H1 (cell line): ENCODE measurements at regions not wholly inside any gene's neighbourhood (a gene's known extent, or its start where the extent isn't known, plus 50 kb on each side); places are given as distances from the start of the nearest gene placed in this dataset.
A peak's percentile ranks its signal among the peaks of the same experiment; 100 is the strongest.

ENCODE experiments used
- CTCF ChIA-PET: fragments of 300-600 bp; sonication (Branson Sonifier 250); formaldehyde crosslinking; loops from one replicate; lab custom pipeline; 2021; ENCODE audit not compliant: partially characterized antibody; lab: Charles Lee
- POLR2A ChIA-PET: fragments of 300-600 bp; sonication (Branson Sonifier 250); formaldehyde crosslinking; loops from one replicate; lab custom pipeline; 2021; ENCODE audit warnings: inconsistent platforms; ENCODE audit not compliant: partially characterized antibody; lab: Charles Lee
- DNase-seq, 2 experiments: peaks; one replicate each; pipeline versions ENCODE4 v3.0.0 to v3.0.0-alpha.2; 2010 to 2022; ENCODE audit warnings: low spot score in 2 of 2, low read depth in 1 of 2, mixed read lengths in 1 of 2
- FAIRE-seq: peaks from 2 replicates; lab custom pipeline; 2011; peaks lifted over from hg19 to GRCh38; lab: Jason Lieb, UNC
- H2AFZ ChIP-seq: 2 replicates; pipeline ENCODE4 v1.8.1; 2012; ENCODE audit warnings: low read length, inconsistent platforms
- H2AK5ac ChIP-seq: 2 replicates; pipeline ENCODE4 v1.6.1; 2013; ENCODE audit warnings: low read depth, low read length
- H2BK120ac ChIP-seq: replicated peaks from 2 replicates; pipeline ENCODE3; 2013; ENCODE audit warnings: low read depth, low read length, inconsistent platforms
- H2BK12ac ChIP-seq: 2 replicates; pipeline ENCODE4 v1.6.1; 2013; ENCODE audit warnings: low read depth, low read length
- H2BK15ac ChIP-seq: 2 replicates; pipeline ENCODE4 v1.6.1; 2013; ENCODE audit warnings: low read length
- H2BK20ac ChIP-seq: 2 replicates; pipeline ENCODE4 v1.6.1; 2013; ENCODE audit warnings: low read length
- H2BK5ac ChIP-seq: 2 replicates; pipeline ENCODE4 v1.6.1; 2013; ENCODE audit warnings: low read depth, low read length
- H3K14ac ChIP-seq: 2 replicates; pipeline ENCODE4 v1.6.1; 2013; ENCODE audit warnings: inconsistent platforms; ENCODE audit not compliant: insufficient read length
- H3K18ac ChIP-seq: 2 replicates; pipeline ENCODE4 v1.6.1; 2013; ENCODE audit warnings: low read length; ENCODE audit errors: extremely low read depth
- H3K23ac ChIP-seq: 2 replicates; pipeline ENCODE4 v1.6.1; 2013; ENCODE audit warnings: inconsistent platforms; ENCODE audit not compliant: insufficient read length
- H3K23me2 ChIP-seq: 2 replicates; pipeline ENCODE4 v1.6.1; 2013; ENCODE audit warnings: low read depth, low read length
- H3K27ac ChIP-seq: 2 replicates; pipeline ENCODE4 v1.6.1; 2011; ENCODE audit warnings: low read depth, low read length, inconsistent platforms
- H3K27me3 ChIP-seq, 4 experiments: replicated peaks in 1 of 4; 1 replicate in 1 of 4; 2 replicates in 3 of 4; pipeline versions ENCODE4 v1.6.1 to v1.8.1; 2011 to 2013; ENCODE audit warnings: low read length in 3 of 4, mild to moderate bottlenecking in 3 of 4, inconsistent platforms in 2 of 4, mixed read lengths in 2 of 4, moderate library complexity in 1 of 4; ENCODE audit not compliant: control insufficient read depth in 3 of 4, insufficient read depth in 3 of 4; ENCODE audit errors: extremely low read depth in 1 of 4
- H3K36me3 ChIP-seq, 4 experiments: 2 replicates each; pipeline versions ENCODE4 v1.6.1 to v1.8.1; 2011 to 2013; ENCODE audit warnings: mild to moderate bottlenecking in 4 of 4, low read length in 3 of 4, moderate library complexity in 2 of 4, control low read depth in 1 of 4, inconsistent platforms in 1 of 4; ENCODE audit not compliant: insufficient read depth in 4 of 4, control insufficient read depth in 2 of 4
- H3K4ac ChIP-seq: replicated peaks from 2 replicates; pipeline ENCODE3; 2013; ENCODE audit warnings: low read length, low read depth, mixed read lengths, inconsistent platforms; ENCODE audit not compliant: insufficient read length
- H3K4me1 ChIP-seq, 4 experiments: replicated peaks in 1 of 4; 1 replicate in 1 of 4; 2 replicates in 3 of 4; pipeline versions ENCODE4 v1.6.1 to v1.8.1; 2011 to 2013; ENCODE audit warnings: low read length in 3 of 4, inconsistent platforms in 2 of 4, mixed read lengths in 1 of 4; ENCODE audit not compliant: insufficient read depth in 4 of 4, control insufficient read depth in 3 of 4
- H3K4me2 ChIP-seq, 2 experiments: 2 replicates each; pipeline versions ENCODE4 v1.6.1 to v1.8.1; 2011 to 2013; ENCODE audit warnings: low read depth in 2 of 2, low read length in 2 of 2, control low read depth in 1 of 2, inconsistent platforms in 1 of 2, mild to moderate bottlenecking in 1 of 2; ENCODE audit not compliant: insufficient read depth in 1 of 2
- H3K4me3 ChIP-seq, 4 experiments: fragments of 200-600, 300-600 bp in 1 of 4; sonication (generic), shearing (Covaris generic), sonication (Bioruptor Twin) in 1 of 4; 2 replicates each; pipeline versions ENCODE4 v1.5.1 to v1.8.1; 2011 to 2016; ENCODE audit warnings: low read length in 4 of 4, low read depth in 3 of 4, control low read depth in 2 of 4, inconsistent platforms in 2 of 4, mild to moderate bottlenecking in 2 of 4, mixed read lengths in 1 of 4, moderate library complexity in 1 of 4; ENCODE audit not compliant: insufficient read depth in 2 of 4; ENCODE audit errors: extremely low read depth in 1 of 4
- H3K56ac ChIP-seq: replicated peaks from 2 replicates; pipeline ENCODE3; 2013; ENCODE audit warnings: low read depth, mild to moderate bottlenecking, mixed read lengths, low read length, inconsistent platforms; ENCODE audit not compliant: insufficient read length
- H3K79me1 ChIP-seq: 2 replicates; pipeline ENCODE4 v1.6.1; 2013; ENCODE audit warnings: low read depth, low read length, control low read depth
- H3K79me2 ChIP-seq, 2 experiments: 2 replicates each; pipeline versions ENCODE4 v1.6.1 to v1.8.1; 2012 to 2013; ENCODE audit warnings: low read length in 2 of 2, mild to moderate bottlenecking in 2 of 2, inconsistent platforms in 1 of 2; ENCODE audit not compliant: insufficient read depth in 2 of 2, control insufficient read depth in 1 of 2
- H3K9ac ChIP-seq, 4 experiments: replicated peaks in 1 of 4; 1 replicate in 1 of 4; 2 replicates in 3 of 4; pipeline versions ENCODE4 v1.6.1 to v1.8.1; 2011 to 2013; ENCODE audit warnings: low read depth in 3 of 4, low read length in 3 of 4, control low read depth in 2 of 4, mild to moderate bottlenecking in 2 of 4, moderate library complexity in 2 of 4, inconsistent platforms in 1 of 4; ENCODE audit errors: extremely low read depth in 1 of 4
- H3K9me3 ChIP-seq, 2 experiments: 2 replicates each; pipeline versions ENCODE4 v1.6.1 to v1.8.1; 2012 to 2013; ENCODE audit warnings: mild to moderate bottlenecking in 2 of 2, moderate library complexity in 2 of 2, control low read depth in 1 of 2, inconsistent platforms in 1 of 2, low read depth in 1 of 2, low read length in 1 of 2, mixed read lengths in 1 of 2; ENCODE audit not compliant: insufficient read depth in 2 of 2
- H4K20me1 ChIP-seq, 2 experiments: replicated peaks in 1 of 2; 2 replicates each; pipeline versions ENCODE3 to v1.8.1; 2011 to 2013; ENCODE audit warnings: inconsistent platforms in 2 of 2, low read length in 2 of 2, mild to moderate bottlenecking in 1 of 2; ENCODE audit not compliant: insufficient read depth in 2 of 2, control insufficient read depth in 1 of 2
- H4K5ac ChIP-seq: 2 replicates; pipeline ENCODE4 v1.6.1; 2013; ENCODE audit warnings: low read length, low read depth, mixed read lengths, inconsistent platforms; ENCODE audit not compliant: insufficient read length
- H4K8ac ChIP-seq: 2 replicates; pipeline ENCODE4 v1.8.0; 2013; ENCODE audit warnings: mild to moderate bottlenecking, moderate library complexity, low read length, inconsistent platforms; ENCODE audit not compliant: insufficient read depth; ENCODE audit errors: extremely low read depth
- H4K91ac ChIP-seq: replicated peaks from 2 replicates; pipeline ENCODE3; 2013; ENCODE audit warnings: low read length, mixed read lengths, inconsistent platforms; ENCODE audit not compliant: insufficient read length
- GTF2F1 ChIP-seq: IDR thresholded peaks from 2 replicates; pipeline ENCODE4 v1.6.1; 2012; ENCODE audit warnings: low read depth, low read length, improper control_type of control experiment, borderline replicate concordance
- RFX5 ChIP-seq: IDR thresholded peaks from 2 replicates; pipeline ENCODE4 v1.6.1; 2011; ENCODE audit warnings: low read depth, low read length, improper control_type of control experiment, borderline replicate concordance
- SIN3A ChIP-seq, 2 experiments: IDR thresholded peaks in 1 of 2; conservative IDR thresholded peaks in 1 of 2; 2 replicates each; pipeline ENCODE4 v1.6.1; 2011 to 2012; ENCODE audit warnings: low read length in 2 of 2, improper control_type of control experiment in 1 of 2, low read depth in 1 of 2, mild to moderate bottlenecking in 1 of 2
- WGBS, 2 experiments: shearing (Covaris generic) in 1 of 2; methylation state at CpG; one replicate each; pipeline versions ENCODE4 v1.1.6 to v1.1.7; 2013 to 2015; ENCODE audit warnings: low lambda C conversion rate in 2 of 2, mixed read lengths in 2 of 2, inconsistent platforms in 1 of 2, low coverage in 1 of 2, missing lambda C conversion rate in 1 of 2; ENCODE audit not compliant: insufficient replicate concordance in 2 of 2, insufficient coverage in 1 of 2, insufficient read length in 1 of 2; ENCODE audit errors: extremely low coverage in 1 of 2, missing lambda C conversion rate in 1 of 2; 5-methylcytosine and 5-hydroxymethylcytosine counted together

DNA sequence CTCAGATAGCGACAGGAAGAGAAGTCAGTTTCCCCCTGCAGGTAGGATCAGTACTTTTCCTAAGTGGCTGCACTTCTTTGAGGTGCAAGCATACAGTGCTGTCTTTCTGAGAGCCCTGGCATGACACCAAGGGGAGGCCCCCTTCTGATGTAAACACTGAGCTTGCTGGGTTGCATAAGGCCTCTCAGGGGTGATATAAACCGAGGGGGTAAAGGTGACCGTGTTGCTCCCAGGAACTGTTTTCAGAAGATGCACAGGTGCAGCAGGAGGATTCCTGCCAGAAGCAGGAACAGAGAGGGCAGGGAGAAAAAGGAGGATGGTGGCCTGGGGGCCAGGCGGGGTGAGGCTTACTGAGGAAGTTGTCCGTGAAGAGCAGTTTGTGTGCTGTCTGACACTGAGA, 74.0 kb upstream of the ZNF30 start:
- no peaks in the 10 kb centered on the region for H3K23me2 ChIP-seq
- H2BK12ac ChIP-seq = no peak overlapping the region
- FAIRE-seq = no peak
- CTCF ChIA-PET = interaction anchor here (0.5 to 2.1 kb wide), 4 partner anchors 11 to 212 kb away, joined by 3 to 15 read pairs (median 4); no protein-coding TSS in a partner anchor
- peaks cover 0 to 1% of the 10 kb centered on the region in 2 experiments for H4K20me1 ChIP-seq
- no peak overlapping the region for H3K4ac ChIP-seq
- 79% methylated on average over 5 of the region's 5 CpGs; no CpG with 5 or more reads in 1 of the 2 experiments for WGBS, 2 experiments
- no peaks in the 10 kb centered on the region; a peak in 1 of 4 replicates for H3K79me2 ChIP-seq
- H3K4me2 ChIP-seq = no peak overlapping the region
- no peak for DNase-seq
- H3K18ac ChIP-seq = no peak overlapping the region
- no peak overlapping the region for H2BK120ac ChIP-seq
- H2AK5ac ChIP-seq = no peak overlapping the region
- 0 out of 7 replicates have a peak, but pooled peaks cover 0 to 2% (median 0%) of the 10 kb centered on the region in 4 experiments for H3K4me1 ChIP-seq
- no peak overlapping the region for H2AFZ ChIP-seq
- POLR2A ChIA-PET = no interaction called here
- H3K27me3 ChIP-seq = no peaks in the 10 kb centered on the region
- H3K79me1 ChIP-seq = no peaks in the 10 kb centered on the region
- no peak overlapping the region for H3K23ac ChIP-seq
- H3K56ac ChIP-seq = no peak overlapping the region
- no peaks in the 10 kb centered on the region for H3K36me3 ChIP-seq
- no peak overlapping the region for H4K91ac ChIP-seq
- no peak overlapping the region for H4K5ac ChIP-seq
- H3K9ac ChIP-seq = peak overlapping the region in 1 of 4 experiments; percentile 12; a peak in 1 of 7 replicates
- H4K8ac ChIP-seq = no peak overlapping the region
- H3K4me3 ChIP-seq = no peak overlapping the region
- H2BK15ac ChIP-seq = no peak overlapping the region
- H3K14ac ChIP-seq = no peak overlapping the region
- H3K27ac ChIP-seq = no peak overlapping the region
- no peak overlapping the region for H2BK5ac ChIP-seq
- H3K9me3 ChIP-seq = no peaks in the 10 kb centered on the region
- no peak overlapping the region for H2BK20ac ChIP-seq
- TF ChIP-seq GTF2F1 = no peak
- no peak for TF ChIP-seq RFX5
- no peak for TF ChIP-seq SIN3A (conservative IDR thresholded peaks at IDR 0.05 in 1 of 2, IDR thresholded peaks at IDR 0.05 in 1 of 2; ENCODE audit: low read depth in 1 of 2, low read length in 2 of 2)
